ENCODE measurements at regions not wholly inside any gene's neighbourhood (a gene's known extent, or its start where the extent isn't known, plus 50 kb on each side); places are given as distances from the start of the nearest gene placed in this dataset.

DNA sequence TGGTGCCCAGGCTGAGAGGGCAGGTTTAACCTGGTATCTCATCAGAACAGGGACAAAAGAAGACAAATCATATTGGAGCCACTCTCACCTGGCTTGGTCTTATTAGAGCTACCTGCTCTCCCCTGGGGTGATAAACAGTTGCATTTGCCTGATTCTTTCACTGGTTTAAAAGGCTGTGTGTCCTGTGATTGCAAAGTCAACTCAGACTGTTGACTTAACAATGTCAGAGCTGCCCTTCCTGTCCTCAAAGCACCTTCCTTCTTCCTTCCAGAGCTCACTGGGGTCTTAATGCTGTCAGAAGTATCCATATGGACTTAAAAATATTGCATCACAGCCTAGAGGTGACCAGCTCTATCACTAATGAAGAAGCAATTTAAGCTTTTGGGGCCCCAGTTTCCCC, 50.5 kb upstream of the MINAR1 start:
- TF ChIP-seq, protein P1, sequence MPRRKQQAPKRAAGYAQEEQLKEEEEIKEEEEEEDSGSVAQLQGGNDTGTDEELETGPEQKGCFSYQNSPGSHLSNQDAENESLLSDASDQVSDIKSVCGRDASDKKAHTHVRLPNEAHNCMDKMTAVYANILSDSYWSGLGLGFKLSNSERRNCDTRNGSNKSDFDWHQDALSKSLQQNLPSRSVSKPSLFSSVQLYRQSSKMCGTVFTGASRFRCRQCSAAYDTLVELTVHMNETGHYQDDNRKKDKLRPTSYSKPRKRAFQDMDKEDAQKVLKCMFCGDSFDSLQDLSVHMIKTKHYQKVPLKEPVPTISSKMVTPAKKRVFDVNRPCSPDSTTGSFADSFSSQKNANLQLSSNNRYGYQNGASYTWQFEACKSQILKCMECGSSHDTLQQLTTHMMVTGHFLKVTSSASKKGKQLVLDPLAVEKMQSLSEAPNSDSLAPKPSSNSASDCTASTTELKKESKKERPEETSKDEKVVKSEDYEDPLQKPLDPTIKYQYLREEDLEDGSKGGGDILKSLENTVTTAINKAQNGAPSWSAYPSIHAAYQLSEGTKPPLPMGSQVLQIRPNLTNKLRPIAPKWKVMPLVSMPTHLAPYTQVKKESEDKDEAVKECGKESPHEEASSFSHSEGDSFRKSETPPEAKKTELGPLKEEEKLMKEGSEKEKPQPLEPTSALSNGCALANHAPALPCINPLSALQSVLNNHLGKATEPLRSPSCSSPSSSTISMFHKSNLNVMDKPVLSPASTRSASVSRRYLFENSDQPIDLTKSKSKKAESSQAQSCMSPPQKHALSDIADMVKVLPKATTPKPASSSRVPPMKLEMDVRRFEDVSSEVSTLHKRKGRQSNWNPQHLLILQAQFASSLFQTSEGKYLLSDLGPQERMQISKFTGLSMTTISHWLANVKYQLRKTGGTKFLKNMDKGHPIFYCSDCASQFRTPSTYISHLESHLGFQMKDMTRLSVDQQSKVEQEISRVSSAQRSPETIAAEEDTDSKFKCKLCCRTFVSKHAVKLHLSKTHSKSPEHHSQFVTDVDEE (CRISPR knock-in tag; IDR thresholded peaks at IDR 0.05) = no peak
- TF ChIP-seq CSDC2 (CRISPR knock-in tag; IDR thresholded peaks at IDR 0.05) = no peak
- ATAC-seq = no peak
